K562 (cell line): ENCODE measurements at regions not wholly inside any gene's neighbourhood (a gene's known extent, or its start where the extent isn't known, plus 50 kb on each side); places are given as distances from the start of the nearest gene placed in this dataset.

ENCODE experiments used
- ATAC-seq: fragments of 200-7000 bp; cut with Tn5 transposase; 3 replicates; pipeline ENCODE4 v1.9.1; 2020; ENCODE audit warnings: moderate library complexity
- BruUV-seq: library from RNA; stranded (reverse); fragments of 400-500 nt; replicated peaks from 2 replicates; lab custom pipeline; 2021; lab: Mats Ljungman, UMichigan
- CTCF ChIA-PET: fragments of 300-600 bp; formaldehyde crosslinking; extraction: SDS; loops from one replicate; lab custom pipeline; 2021; ENCODE audit warnings: low intra/inter-chr PET ratio; lab: Yijun Ruan, JAX
- POLR2A ChIA-PET: fragments of 300-600, 350-650 bp; sonication (Branson Sonifier 250); formaldehyde crosslinking; extraction: SDS; loops from one replicate; lab custom pipeline; 2021; ENCODE audit warnings: antibody characterized with exemption, inconsistent platforms; lab: Yijun Ruan, JAX
- DNase-seq, 4 experiments: peaks; one replicate each; pipeline versions ENCODE4 v3.0.0 to v3.0.0-alpha.2; 2011 to 2018; ENCODE audit warnings: low spot score in 3 of 4, mixed read lengths in 3 of 4; ENCODE audit errors: extremely low read depth in 1 of 4
- FAIRE-seq: peaks from 2 replicates; lab custom pipeline; 2011; peaks lifted over from hg19 to GRCh38; lab: Jason Lieb, UNC
- H2AFZ ChIP-seq: 2 replicates; pipeline ENCODE4 v1.6.0; 2011; ENCODE audit warnings: low read depth, low read length, control low read depth, inconsistent platforms
- H3K27ac ChIP-seq: fragments of 200-600 bp; 3 replicates; pipeline ENCODE4 v1.8.0; 2011; ENCODE audit warnings: low read depth, mild to moderate bottlenecking, control low read depth, inconsistent platforms, low read length, moderate library complexity, mixed read lengths; ENCODE audit errors: extremely low read depth
- H3K27me3 ChIP-seq, 2 experiments: fragments of 300-600 bp in 1 of 2; 2 replicates in 1 of 2; 3 replicates in 1 of 2; pipeline versions ENCODE4 v1.6.0 to v1.8.0; 2011; ENCODE audit warnings: inconsistent platforms in 2 of 2, low read length in 2 of 2, mild to moderate bottlenecking in 1 of 2, mixed read lengths in 1 of 2, moderate library complexity in 1 of 2; ENCODE audit not compliant: control insufficient read depth in 2 of 2, insufficient read depth in 2 of 2
- H3K36me3 ChIP-seq: fragments of 300-600 bp; 3 replicates; pipeline ENCODE4 v1.8.0; 2011; ENCODE audit warnings: mild to moderate bottlenecking, low read length, inconsistent platforms; ENCODE audit not compliant: control insufficient read depth, insufficient read depth
- H3K4me1 ChIP-seq, 2 experiments: fragments of 200-600 bp in 1 of 2; replicated peaks in 1 of 2; 2 replicates in 1 of 2; 3 replicates in 1 of 2; pipeline versions ENCODE4 v1.5.1 to v1.8.0; 2011; ENCODE audit warnings: inconsistent platforms in 2 of 2, low read length in 2 of 2, mild to moderate bottlenecking in 1 of 2, mixed read lengths in 1 of 2, moderate library complexity in 1 of 2; ENCODE audit not compliant: control insufficient read depth in 2 of 2, insufficient read depth in 2 of 2
- H3K4me2 ChIP-seq: 2 replicates; pipeline ENCODE4 v1.6.1; 2011; ENCODE audit warnings: low read length, control low read depth, inconsistent platforms, mixed read lengths; ENCODE audit not compliant: insufficient read depth
- H3K4me3 ChIP-seq: fragments of 200-600 bp; sonication (generic), shearing (Covaris generic); 2 replicates; pipeline ENCODE4 v1.5.1; 2016; ENCODE audit warnings: control low read depth, inconsistent platforms
- H3K79me2 ChIP-seq: fragments of 200-600 bp; 3 replicates; pipeline ENCODE4 v1.8.0; 2011; ENCODE audit warnings: low read length, inconsistent platforms; ENCODE audit not compliant: control insufficient read depth, insufficient read depth
- H3K9ac ChIP-seq, 2 experiments: 2 replicates each; pipeline versions ENCODE4 v1.6.0 to v1.6.1; 2011; ENCODE audit warnings: low read depth in 2 of 2, low read length in 2 of 2, control low read depth in 1 of 2, inconsistent platforms in 1 of 2, mild to moderate bottlenecking in 1 of 2, mixed read lengths in 1 of 2; ENCODE audit not compliant: insufficient read depth in 1 of 2
- H3K9me1 ChIP-seq: one replicate; pipeline ENCODE4 v1.6.0; 2011; ENCODE audit warnings: inconsistent platforms, mild to moderate bottlenecking, low read length, moderate library complexity; ENCODE audit not compliant: control insufficient read depth, insufficient read depth
- H3K9me3 ChIP-seq: replicated peaks from 2 replicates; pipeline ENCODE4 v1.5.1; 2011; ENCODE audit warnings: low read depth, low read length, inconsistent platforms; ENCODE audit not compliant: control insufficient read depth, insufficient read depth
- H4K20me1 ChIP-seq: replicated peaks from 2 replicates; pipeline ENCODE4 v1.6.1; 2011; ENCODE audit warnings: low read length, inconsistent platforms, mixed read lengths; ENCODE audit not compliant: control insufficient read depth, insufficient read depth
- CEBPB ChIP-seq: fragments of 450-650 bp; IDR thresholded peaks from 2 replicates; pipeline ENCODE4 v1.6.1; 2016; ENCODE audit warnings: missing genetic modification characterization, missing compliant biosample characterization
- FOXM1 ChIP-seq, 2 experiments: fragments of 450-650 bp in 1 of 2; sonication (generic) in 1 of 2; formaldehyde crosslinking in 1 of 2; IDR thresholded peaks; 2 replicates each; pipeline versions ENCODE4 v1.6.1 to v1.9.0; 2017 to 2022; ENCODE audit warnings: low read depth in 2 of 2, mild to moderate bottlenecking in 2 of 2, missing genetic modification reagents in 1 of 2, moderate library complexity in 1 of 2
- GATA2 ChIP-seq: sonication (generic); formaldehyde crosslinking; IDR thresholded peaks from 2 replicates; pipeline ENCODE4 v1.4.0; 2020; ENCODE audit warnings: mild to moderate bottlenecking, missing genetic modification reagents
- PHB2 ChIP-seq: fragments of 450-650 bp; IDR thresholded peaks from 2 replicates; pipeline ENCODE4 v1.6.1; 2017; ENCODE audit warnings: low read depth
- POLR2H ChIP-seq: IDR thresholded peaks from 2 replicates; pipeline ENCODE4 v1.6.1; 2016; ENCODE audit warnings: missing genetic modification characterization, low read depth, mild to moderate bottlenecking, control low read depth, missing compliant biosample characterization, moderate library complexity
- SRSF1 ChIP-seq: fragments of 200-400 bp; formaldehyde crosslinking; IDR thresholded peaks from 2 replicates; pipeline ENCODE4 v1.6.1; 2017; ENCODE audit warnings: mild to moderate bottlenecking, low read depth, low read length, moderate library complexity
- TAF9B ChIP-seq: fragments of 450-650 bp; IDR thresholded peaks from 2 replicates; pipeline ENCODE4 v1.6.1; 2018; ENCODE audit warnings: mild to moderate bottlenecking; ENCODE audit not compliant: partially characterized antibody
- ZKSCAN1 ChIP-seq: fragments of 150-350 bp; IDR thresholded peaks from 2 replicates; pipeline ENCODE4 v1.6.1; 2016; ENCODE audit warnings: low read depth, low read length
- ZNF316 ChIP-seq: fragments of 450-650 bp; IDR thresholded peaks from 2 replicates; pipeline ENCODE4 v1.6.1; 2016
- WGBS: fragments of 100-300 bp; shearing (Covaris generic); methylation state at CpG from one replicate; pipeline ENCODE4 v1.1.6; 2016; ENCODE audit warnings: low coverage, mixed read lengths; ENCODE audit not compliant: insufficient coverage; ENCODE audit errors: missing lambda C conversion rate; 5-methylcytosine and 5-hydroxymethylcytosine counted together
- in situ Hi-C: fragments of 300-500 bp; cut with MboI; formaldehyde crosslinking; loops from 4 replicates; pipeline ENCODE4 v1.15.0; 2018; ENCODE audit warnings: inconsistent platforms, mixed read lengths
- intact Hi-C: fragments of 100-400 bp; cut with micrococcal nuclease; formaldehyde crosslinking; loops from 2 replicates; pipeline ENCODE4 v1.14.2; 2022
- TF ChIP-seq, protein P1 (sequence below): sonication (generic); formaldehyde crosslinking; IDR thresholded peaks from 2 replicates; pipeline ENCODE4 v1.8.0; 2022; ENCODE audit warnings: mild to moderate bottlenecking, missing genetic modification reagents, borderline replicate concordance
- TF ChIP-seq, protein P2 (sequence below), 3 experiments: fragments of 200-800 bp in 1 of 3; sonication (Bioruptor generic) in 1 of 3; sonication (generic) in 1 of 3; formaldehyde crosslinking in 1 of 3; IDR thresholded peaks; 2 replicates each; pipeline versions ENCODE4 v1.6.1 to v1.8.0; 2016 to 2022; ENCODE audit warnings: mild to moderate bottlenecking in 2 of 3, missing compliant biosample characterization in 2 of 3, missing genetic modification characterization in 2 of 3, missing genetic modification reagents in 1 of 3
- TF ChIP-seq, protein P3 (sequence below): fragments of 450-650 bp; IDR thresholded peaks from 2 replicates; pipeline ENCODE4 v1.6.1; 2017; ENCODE audit warnings: antibody characterized with exemption

DNA sequence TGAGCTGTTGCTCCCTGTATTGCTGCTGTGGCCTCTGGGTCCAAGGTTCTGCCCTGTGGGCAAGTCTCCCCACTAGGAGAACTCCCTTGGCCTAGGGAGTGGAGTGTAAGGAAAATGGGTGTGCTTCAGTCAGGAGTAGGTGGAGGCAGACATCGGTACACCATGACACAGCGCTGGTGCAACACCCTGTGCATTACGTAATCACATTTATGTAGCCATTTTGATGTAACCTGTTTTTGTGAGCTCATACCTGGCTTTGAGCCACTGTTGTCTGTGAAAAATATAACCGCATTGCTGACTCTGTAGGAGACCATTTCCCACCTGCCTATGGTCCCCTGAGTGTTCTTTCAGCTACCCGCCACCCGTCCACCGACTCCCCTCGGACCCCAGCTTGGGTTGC lies 700.5 kb upstream of the AGA start:
- BruUV-seq = no TSS peak

DNA sequence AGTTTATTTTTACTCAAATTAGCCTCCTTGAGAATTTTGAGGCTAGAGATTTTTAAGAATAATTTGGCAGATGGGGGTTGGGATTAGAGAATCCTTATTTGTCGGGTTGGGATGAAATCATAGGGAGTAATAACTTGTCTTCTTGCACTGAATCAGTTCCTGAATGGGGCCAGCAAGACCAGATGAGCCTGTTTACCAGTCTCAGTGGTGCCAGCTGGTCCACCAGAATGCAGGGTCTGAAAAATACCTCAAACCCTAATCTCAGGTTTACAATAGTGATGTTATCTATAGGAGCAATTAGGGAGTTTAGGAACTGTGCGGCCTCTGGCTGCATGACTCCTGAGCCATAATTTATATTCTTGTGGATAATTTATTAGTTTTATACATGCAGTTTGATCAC lies 705.9 kb upstream of the AGA start:
- Histone ChIP-seq H3K9me1 (no peaks in the 10 kb centered on the region), H3K4me1 (no peaks in the 10 kb centered on the region), H2AFZ (no peak overlapping the region), H3K4me2 (no peak overlapping the region), H3K79me2 (no peaks in the 10 kb centered on the region), H4K20me1 (no peaks in the 10 kb centered on the region), H3K9me3 (no peaks in the 10 kb centered on the region), H3K9ac (no peak overlapping the region), H3K27me3 (no peaks in the 10 kb centered on the region), H3K27ac (no peak overlapping the region), H3K4me3 (no peak overlapping the region), H3K36me3 (no peaks in the 10 kb centered on the region)
- BruUV-seq = no TSS peak
- POLR2A ChIA-PET = no interaction called here
- ATAC-seq = no peak
- DNase-seq = no peak
- intact Hi-C loops (no loop called here), in situ Hi-C loops (no loop called here)
- FAIRE-seq = no peak
- CTCF ChIA-PET = no interaction called here
- TF ChIP-seq ZNF316 = no peak
- TF ChIP-seq, protein P1, sequence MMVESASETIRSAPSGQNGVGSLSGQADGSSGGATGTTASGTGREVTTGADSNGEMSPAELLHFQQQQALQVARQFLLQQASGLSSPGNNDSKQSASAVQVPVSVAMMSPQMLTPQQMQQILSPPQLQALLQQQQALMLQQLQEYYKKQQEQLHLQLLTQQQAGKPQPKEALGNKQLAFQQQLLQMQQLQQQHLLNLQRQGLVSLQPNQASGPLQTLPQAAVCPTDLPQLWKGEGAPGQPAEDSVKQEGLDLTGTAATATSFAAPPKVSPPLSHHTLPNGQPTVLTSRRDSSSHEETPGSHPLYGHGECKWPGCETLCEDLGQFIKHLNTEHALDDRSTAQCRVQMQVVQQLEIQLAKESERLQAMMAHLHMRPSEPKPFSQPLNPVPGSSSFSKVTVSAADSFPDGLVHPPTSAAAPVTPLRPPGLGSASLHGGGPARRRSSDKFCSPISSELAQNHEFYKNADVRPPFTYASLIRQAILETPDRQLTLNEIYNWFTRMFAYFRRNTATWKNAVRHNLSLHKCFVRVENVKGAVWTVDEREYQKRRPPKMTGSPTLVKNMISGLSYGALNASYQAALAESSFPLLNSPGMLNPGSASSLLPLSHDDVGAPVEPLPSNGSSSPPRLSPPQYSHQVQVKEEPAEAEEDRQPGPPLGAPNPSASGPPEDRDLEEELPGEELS (CRISPR knock-in tag) = no peak
- TF ChIP-seq, protein P2, sequence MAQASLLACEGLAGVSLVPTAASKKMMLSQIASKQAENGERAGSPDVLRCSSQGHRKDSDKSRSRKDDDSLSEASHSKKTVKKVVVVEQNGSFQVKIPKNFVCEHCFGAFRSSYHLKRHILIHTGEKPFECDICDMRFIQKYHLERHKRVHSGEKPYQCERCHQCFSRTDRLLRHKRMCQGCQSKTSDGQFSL (CRISPR knock-in tag; IDR thresholded peaks at IDR 0.05) = no peak
- TF ChIP-seq, protein P2 (tag; IDR thresholded peaks at IDR 0.05) = no peak
- TF ChIP-seq TAF9B = no peak
- no peak for TF ChIP-seq GATA2 (CRISPR knock-in tag)
- no peak for TF ChIP-seq SRSF1
- WGBS = 6% methylated on average over 2 of the region's 2 CpGs

More for the DNA sequence above, 700.5 kb upstream of the AGA start:
- no peaks in the 10 kb centered on the region for H4K20me1 ChIP-seq
- H2AFZ ChIP-seq = no peak overlapping the region
- H3K4me3 ChIP-seq = no peak overlapping the region
- H3K4me2 ChIP-seq = no peak overlapping the region
- H3K9ac ChIP-seq = no peak overlapping the region
- H3K79me2 ChIP-seq = no peaks in the 10 kb centered on the region
- no peak for ATAC-seq
- no peaks in the 10 kb centered on the region for H3K36me3 ChIP-seq
- H3K9me3 ChIP-seq = peaks cover 2% of the 10 kb centered on the region; the same call in 1 of the 2 replicates
- H3K27me3 ChIP-seq = no peaks in the 10 kb centered on the region
- POLR2A ChIA-PET = no interaction called here
- DNase-seq = no peak
- 5% methylated on average over 8 of the region's 8 CpGs for WGBS
- H3K4me1 ChIP-seq = no peaks in the 10 kb centered on the region; a peak in 1 of 5 replicates
- FAIRE-seq = no peak
- H3K27ac ChIP-seq = no peak overlapping the region
- in situ Hi-C loops = no loop called here
- TF ChIP-seq, protein P3, sequence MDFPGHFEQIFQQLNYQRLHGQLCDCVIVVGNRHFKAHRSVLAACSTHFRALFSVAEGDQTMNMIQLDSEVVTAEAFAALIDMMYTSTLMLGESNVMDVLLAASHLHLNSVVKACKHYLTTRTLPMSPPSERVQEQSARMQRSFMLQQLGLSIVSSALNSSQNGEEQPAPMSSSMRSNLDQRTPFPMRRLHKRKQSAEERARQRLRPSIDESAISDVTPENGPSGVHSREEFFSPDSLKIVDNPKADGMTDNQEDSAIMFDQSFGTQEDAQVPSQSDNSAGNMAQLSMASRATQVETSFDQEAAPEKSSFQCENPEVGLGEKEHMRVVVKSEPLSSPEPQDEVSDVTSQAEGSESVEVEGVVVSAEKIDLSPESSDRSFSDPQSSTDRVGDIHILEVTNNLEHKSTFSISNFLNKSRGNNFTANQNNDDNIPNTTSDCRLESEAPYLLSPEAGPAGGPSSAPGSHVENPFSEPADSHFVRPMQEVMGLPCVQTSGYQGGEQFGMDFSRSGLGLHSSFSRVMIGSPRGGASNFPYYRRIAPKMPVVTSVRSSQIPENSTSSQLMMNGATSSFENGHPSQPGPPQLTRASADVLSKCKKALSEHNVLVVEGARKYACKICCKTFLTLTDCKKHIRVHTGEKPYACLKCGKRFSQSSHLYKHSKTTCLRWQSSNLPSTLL = no peak
- no peak for TF ChIP-seq FOXM1 (IDR thresholded peaks at IDR 0.05; ENCODE audit: low read depth)
- no peak for TF ChIP-seq FOXM1 (CRISPR knock-in tag; IDR thresholded peaks at IDR 0.05; ENCODE audit: low read depth)
- no peak for TF ChIP-seq POLR2H (tag)
- no peak for TF ChIP-seq ZKSCAN1
- peak; percentile 55 for TF ChIP-seq CEBPB (tag)
- no peak for TF ChIP-seq PHB2
- TF ChIP-seq, all 486 proteins: peak for 1
- CTCF ChIA-PET = no interaction called here
- no peaks in the 10 kb centered on the region for H3K9me1 ChIP-seq
- intact Hi-C loops = no loop called here
